Medulla oblongata (tissue), 1 donor: ENCODE measurements at regions not wholly inside any gene's neighbourhood (a gene's known extent, or its start where the extent isn't known, plus 50 kb on each side); places are given as distances from the start of the nearest gene placed in this dataset.
"Not testable (repeated sequence)": the region's sequence is repeated elsewhere in the genome, so short reads cannot be mapped to it uniquely, and the experiment has no call there.

ENCODE experiments used
- DNase-seq: peaks from one replicate; pipeline ENCODE4 v3.0.0-alpha.2; 2015; ENCODE audit errors: extremely low spot score

DNA sequence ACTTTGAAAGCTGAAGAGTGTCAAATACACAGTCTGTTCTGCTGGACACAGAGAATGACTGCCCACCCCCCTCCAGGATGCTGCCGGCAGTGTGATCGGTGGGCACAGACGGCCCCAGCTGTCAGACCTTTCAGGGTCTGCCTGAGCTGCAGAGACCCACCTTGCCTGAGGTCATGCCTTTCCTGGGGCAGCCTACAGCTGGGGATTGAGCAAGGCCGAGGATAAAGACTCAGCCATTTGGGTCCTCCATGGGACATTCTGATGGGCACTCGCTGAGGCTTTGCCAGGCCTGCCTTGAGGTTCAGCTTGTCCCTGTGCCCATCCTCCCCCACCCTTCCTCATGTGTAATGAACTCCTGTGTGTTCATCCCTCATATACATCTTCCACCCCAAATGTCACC lies 102.3 kb upstream of the SMAD3 start:
- DNase-seq = no peak

GRCh38 chr15:66963710-66964109 lies 101.7 kb upstream of the SMAD3 start:
- DNase-seq = no peak

DNA sequence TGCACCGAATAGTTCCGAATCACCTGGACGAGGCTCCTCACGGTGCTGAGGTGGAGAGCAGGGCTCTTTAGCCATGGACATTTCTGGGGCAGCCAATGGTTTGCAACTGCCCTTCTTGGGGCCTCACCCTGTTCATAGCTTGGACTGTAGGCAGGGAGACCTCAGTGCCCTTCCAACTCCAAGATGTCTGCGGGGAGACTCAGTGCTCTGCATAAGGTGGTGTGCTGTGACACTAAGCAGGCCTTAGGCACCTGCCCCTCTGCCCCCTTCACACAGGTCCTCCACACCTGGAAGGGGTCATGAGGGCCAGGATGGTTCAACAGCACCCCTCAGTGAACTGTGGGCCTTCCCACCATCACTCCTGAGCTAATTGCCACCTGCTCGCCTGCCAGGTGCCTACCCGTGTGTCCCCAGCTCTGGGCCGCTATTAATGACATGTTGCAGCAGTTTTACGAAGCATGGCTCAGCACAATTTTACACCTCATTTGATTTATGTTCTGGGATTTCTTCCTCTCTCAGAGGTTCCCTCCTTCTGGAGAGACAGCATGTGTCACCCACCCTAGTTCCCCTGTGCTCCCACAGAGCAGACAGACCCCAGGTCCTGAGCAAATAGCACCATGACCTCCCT lies 101.2 kb upstream of the SMAD3 start:
- DNase-seq = no peak

DNA sequence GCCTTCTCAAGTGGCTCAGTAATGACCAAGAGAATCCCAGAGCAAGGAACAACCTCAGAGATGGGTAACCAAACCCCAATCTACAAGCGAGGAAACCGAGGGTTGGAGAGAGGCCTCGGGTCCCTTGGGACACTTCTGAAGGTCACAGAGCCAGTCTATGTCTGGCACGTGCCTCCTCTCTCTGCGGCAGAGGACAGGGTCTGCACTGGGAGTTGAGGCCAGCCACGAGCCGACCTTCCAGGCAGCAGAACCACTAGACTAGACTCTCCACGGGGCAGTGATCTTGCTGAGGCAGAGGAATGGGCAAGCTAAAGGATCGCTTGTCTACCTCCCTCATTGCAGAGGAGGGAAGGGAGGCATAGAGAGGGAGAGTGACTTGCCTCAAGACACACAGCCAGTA lies 100.6 kb upstream of the SMAD3 start:
- no peak for DNase-seq

DNA sequence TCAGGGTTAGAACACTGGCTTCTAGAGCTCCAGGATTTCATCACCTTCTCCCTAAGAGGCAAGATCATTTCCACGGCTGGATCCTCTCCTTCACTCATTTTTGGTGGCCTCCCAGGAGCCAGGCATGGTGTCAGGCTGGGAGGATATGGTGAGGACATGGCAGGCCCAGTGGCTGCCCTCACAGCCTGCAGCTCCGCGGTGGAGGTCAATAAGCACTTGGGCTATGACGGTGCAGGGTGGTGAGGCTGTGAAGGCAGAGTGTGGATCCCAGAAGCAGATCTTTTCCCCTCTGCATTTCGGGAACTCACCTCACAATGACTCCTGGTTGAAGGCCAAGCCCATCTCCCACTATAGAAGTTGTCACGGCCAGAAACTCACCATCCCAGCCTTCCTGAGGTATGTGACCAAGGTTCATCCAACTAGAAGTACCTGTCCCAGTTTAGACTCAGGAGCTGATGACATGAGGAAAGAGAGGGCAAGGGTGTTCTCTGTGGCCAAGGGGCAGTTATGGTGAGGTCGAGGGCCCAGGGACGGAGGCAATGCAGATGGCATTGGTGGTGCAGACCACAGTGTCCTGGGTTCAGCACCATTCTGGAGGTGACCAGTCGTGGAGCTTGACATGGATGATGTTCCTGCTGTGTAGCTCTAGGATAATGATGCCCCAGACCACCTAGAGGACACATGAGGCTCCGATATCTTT lies 100.1 kb upstream of the SMAD3 start:
- DNase-seq = no peak

DNA sequence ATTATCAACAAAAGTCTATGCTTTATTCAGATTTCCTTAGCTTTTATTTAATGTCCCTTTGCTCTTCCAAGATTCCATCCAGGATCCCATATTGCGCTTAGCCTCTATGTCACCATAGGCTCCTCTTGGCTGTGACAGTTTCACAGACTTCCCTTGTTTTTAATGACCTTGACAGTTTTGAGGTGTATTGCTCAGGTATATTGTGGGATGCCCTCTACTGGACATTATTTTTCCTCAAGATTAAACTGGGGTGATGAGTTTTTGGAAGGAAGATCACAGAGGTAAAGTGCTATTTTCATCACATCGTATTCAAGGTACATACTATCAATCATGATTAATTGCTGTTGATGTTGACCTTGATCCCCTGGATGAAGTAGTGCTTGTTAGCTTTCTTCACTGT lies 99.1 kb upstream of the SMAD3 start:
- no peak for DNase-seq

DNA sequence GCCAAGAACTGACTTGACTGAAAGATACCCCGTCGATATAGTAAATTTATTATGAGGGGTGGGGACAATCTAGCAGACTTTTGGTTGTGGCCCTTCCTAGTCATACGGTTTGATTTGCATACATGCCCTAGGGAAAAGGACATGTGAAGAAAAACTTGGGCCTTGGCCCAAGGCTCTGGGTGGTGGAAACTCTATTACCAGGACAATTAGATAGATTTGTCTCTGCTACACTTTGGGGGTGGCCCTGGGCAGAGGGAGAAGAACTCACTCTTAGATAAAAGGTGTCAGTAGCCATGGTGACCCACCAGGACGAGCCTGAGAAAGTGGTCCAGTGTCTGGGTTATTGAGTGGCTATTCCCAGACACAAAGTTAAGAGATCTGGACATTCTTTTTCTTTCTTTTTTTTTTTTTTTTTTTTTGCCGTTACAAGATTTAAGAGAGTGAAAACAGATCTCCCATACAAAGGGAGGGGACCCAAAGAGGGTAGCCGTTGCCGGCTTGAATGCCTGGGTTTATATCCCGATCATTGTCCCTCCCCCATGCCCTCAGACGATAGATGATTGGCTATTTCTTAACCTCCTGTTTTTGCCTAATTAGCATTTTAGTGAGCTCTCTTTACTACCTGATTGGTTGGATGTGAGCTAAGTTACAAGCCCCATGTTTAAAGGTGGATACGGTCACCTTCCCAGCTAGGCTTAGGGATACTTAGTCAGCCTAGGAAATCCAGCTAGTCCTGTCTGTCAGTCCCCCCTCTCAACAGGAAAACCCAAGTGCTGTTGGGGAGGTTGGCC lies 96.4 kb upstream of the SMAD3 start:
- DNase-seq = no peak

DNA sequence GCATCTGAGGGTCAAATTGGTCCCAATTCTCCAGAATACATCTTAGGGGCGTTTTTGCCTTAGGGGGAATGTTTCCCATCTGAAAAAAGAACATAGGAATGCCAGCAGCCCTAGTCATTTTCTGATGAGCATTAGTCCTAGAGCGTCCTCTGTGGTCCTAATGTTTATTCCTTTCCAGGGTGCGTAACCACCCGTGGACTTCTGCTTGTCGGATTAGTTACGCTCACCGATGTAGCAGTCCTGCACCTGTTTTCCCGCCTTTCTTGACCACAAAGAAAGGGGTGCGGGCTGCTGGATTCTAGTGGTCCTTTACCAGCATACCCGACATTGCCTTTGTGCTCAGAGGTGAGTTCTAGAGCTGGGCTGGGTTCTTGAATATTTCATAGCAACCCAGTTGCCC lies 91.3 kb upstream of the SMAD3 start:
- not testable (repeated sequence) for DNase-seq

DNA sequence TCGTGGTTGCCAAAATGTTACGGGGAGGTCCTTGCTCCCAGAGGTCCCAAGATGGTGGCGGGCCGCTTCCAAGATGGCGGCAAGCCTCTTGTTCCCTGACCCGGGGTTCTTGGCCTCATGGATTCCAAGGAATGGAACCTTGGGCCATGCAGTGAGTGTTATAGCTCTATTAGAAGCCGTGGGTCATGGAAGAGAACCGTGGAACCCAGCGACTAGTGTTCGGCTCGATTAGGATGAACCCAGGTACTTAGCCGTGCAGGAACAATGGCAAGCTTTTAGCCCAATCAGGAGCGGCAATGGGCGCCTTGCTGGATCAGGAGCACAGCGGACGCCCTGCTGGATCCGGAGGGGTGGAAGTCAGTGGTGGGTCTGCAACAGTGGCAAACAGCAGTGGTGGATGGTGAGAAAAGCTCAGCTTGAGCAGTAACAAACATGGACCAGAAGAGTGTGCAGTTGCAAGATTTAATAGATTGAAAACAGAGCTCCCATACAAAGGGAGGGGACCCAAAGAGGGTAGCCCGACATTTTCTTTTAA lies 89.2 kb upstream of the SMAD3 start:
- not testable (repeated sequence) for DNase-seq

DNA sequence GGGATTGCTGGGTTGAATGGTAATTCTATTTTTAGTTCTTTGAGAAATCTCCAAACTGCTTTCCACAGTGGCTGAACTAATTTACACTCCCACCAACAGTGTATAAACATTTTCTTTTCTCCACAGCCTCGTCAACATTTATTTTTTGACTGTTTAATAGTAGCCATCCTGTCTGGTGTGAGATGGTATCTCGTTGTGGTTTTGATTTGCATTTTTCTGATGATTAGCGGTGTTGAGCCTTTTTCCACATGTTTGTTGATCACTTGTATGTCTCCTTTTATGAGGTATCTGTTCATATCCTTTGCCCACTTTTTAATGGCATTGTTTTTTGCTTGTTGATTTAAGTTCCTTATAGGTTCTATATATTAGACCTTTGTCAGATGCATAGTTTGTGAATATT lies 85.1 kb upstream of the SMAD3 start:
- DNase-seq = not testable (repeated sequence)

GRCh38 chr15:66981771-66982170 lies 83.6 kb upstream of the SMAD3 start:
- no peak for DNase-seq

- no peak for DNase-seq
Measured at GRCh38 chr15:66982250-66982649, 83.2 kb upstream of the SMAD3 start.

DNA sequence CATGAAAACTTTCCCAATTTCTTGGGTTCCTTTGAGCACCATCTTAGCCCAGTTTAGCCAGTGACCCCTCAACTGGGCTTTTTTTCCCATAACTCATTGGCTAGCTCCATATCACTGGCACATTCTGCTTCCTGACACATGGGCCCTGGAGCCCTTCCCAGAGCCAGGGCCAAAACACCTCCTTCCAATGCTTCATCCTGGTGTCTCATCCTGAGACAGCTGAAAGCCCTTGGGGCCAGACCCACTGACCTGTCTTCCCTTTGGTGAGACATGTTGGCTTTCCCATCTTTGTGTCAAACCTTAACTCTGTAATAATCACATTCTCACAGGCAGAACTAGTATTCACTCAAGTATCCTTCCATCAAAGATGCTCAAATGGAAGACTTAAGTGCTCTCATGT lies 82.6 kb upstream of the SMAD3 start:
- DNase-seq = no peak

DNA sequence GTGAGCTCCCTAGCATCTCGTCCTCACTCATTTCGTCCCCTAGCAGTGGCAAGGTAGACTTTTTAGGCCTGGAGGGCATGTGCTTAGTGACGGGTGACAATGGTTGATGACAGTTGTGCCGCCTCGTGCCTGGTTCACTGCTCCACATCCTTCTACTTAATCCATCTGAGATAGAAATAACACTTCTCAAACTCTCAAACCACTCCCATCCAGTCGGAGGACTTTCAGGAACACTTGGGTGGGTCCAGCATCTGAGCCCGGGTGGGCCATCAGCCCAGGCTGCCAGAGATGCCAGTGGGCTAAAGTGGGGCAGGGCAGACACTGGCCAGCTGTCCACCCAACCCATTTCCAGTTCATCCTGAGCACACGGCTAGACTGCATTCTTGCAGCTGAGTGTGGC lies 79.7 kb upstream of the SMAD3 start:
- no peak for DNase-seq

DNA sequence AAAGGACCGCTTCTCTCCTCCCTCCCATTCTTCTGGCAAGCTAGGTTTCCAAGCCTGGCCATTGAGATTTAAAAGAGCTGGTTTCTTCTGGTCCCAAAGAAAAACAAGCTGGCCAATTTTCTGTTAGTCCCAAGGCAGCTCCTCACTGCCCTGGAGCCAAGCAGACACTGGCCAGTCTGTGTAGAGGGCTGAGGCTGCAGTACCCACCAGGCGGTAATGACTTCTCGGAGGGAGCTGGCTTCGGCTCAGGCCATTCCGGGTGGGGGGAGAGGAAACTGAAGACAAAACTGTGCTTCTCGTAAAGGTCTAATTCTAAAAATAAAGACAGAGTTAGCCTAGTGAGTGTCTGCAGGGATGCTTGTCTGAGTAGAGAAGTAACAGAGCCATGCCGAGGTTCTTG lies 78.5 kb upstream of the SMAD3 start:
- peak; percentile 69 for DNase-seq

DNA sequence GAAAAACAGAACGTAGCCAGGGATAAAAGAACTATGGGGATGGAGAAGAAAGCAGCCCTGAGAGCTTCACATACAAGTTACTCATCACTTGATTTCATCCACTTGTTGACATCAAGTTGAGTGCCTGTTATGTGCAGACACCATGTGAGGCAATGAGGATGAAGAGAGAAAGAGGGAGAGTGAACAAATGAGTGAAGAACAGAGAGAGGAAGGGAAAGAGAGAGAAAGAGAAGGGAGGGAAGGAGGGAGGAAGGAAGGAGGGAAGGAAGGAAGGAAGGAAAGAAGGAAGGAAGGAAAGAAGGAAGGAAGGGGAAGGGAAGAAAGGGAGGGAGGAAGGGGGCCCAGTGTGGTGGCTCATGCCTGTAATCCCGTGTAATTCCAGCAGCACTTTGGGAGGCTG lies 72.3 kb upstream of the SMAD3 start:
- no peak for DNase-seq

DNA sequence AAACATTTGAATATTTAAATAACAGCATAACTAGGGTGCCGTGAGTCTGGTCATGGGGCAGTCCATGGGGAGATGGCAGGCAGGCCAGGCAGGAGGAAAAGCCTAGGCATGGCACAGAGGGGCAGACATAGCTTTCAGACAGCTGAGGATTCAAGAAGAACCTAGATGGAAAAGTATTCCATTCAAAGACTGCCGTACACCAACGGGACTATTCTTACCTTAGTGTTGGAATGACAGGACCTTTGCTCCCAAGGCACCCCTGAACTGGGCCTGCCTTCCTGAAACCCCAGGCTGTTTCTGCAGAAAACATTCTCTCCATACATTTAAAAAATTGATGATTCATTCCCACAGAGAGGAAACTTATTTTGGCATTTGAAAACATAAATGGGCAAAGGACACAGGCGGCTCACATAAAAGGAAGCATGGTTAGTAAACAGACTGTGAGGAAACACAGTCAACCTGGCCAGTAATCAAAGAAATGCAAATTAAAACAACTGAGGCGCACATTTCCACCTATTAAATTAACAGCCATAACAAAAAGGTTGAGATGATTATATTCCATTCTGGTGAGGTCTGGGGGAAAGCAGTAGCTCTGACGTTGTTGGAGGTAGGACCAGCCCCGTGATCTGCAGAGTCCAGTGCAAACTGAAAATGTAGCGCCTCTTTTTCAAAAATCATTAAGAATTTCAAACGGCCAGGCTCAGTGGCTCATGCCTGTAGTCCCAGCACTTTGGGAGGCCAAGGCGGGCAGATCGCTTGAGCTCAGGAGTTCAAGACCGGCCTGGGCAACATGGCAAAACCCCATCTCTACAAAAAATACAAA lies 71.3 kb upstream of the SMAD3 start:
- no peak for DNase-seq

- no peak for DNase-seq
Measured at GRCh38 chr15:66994927-66995656, 70.3 kb upstream of the SMAD3 start.

GRCh38 chr15:66996094-66996493 lies 69.3 kb upstream of the SMAD3 start:
- no peak for DNase-seq

DNA sequence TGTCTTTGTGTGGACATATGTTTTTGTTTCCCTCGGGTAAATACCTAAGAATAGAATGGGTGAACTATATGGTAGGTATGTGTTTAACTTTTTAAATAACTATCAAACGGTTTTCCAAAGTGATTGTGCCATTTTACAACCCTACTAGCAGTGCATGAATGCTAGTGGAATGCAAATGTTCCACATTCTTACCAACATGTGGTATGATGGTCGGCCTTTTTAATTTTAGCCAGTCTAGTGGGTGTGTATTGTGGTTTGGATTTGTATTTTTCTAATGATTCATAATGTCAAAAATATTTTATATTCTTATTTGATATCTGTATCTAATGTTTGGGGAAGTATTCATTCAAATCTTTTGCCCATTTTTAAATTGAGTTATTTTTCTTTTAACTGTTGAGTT lies 68.2 kb upstream of the SMAD3 start:
- no peak for DNase-seq

GRCh38 chr15:66998234-66998633 lies 67.2 kb upstream of the SMAD3 start:
- not testable (repeated sequence) for DNase-seq
